OCI-LY7 (cell line): ENCODE measurements at regions not wholly inside any gene's neighbourhood (a gene's known extent, or its start where the extent isn't known, plus 50 kb on each side); places are given as distances from the start of the nearest gene placed in this dataset.

Experiments
- BruUV-seq: library from RNA; stranded (reverse); fragments of 400-500 nt; replicated peaks from 2 replicates; lab custom pipeline; 2021; lab: Mats Ljungman, UMichigan
- CTCF ChIA-PET: fragments of 300-600 bp; sonication (Branson Sonifier 250); formaldehyde crosslinking; loops from one replicate; lab custom pipeline; 2022; ENCODE audit warnings: antibody characterized with exemption; ENCODE audit not compliant: unreplicated experiment; lab: Charles Lee
- POLR2A ChIA-PET: fragments of 300-600 bp; sonication (Branson Sonifier 250); formaldehyde crosslinking; loops from one replicate; lab custom pipeline; 2022; ENCODE audit warnings: antibody characterized with exemption; lab: Charles Lee
- DNase-seq: peaks from one replicate; pipeline ENCODE4 v3.0.0-alpha.2; 2015; ENCODE audit warnings: low spot score
- H2AFZ ChIP-seq: fragments of 200-600 bp; sonication (generic), shearing (Covaris generic); 2 replicates; pipeline ENCODE4 v1.6.1; 2014; ENCODE audit warnings: mild to moderate bottlenecking, antibody characterized with exemption, low read length, moderate library complexity
- H3K27ac ChIP-seq: fragments of 200-600 bp; sonication (generic); 2 replicates; pipeline ENCODE4 v1.5.1; 2014; ENCODE audit warnings: mixed run types, low read depth, mild to moderate bottlenecking, moderate library complexity, low read length, inconsistent platforms; ENCODE audit not compliant: poor library complexity, severe bottlenecking
- H3K36me3 ChIP-seq: fragments of 200-600 bp; sonication (generic); 2 replicates; pipeline ENCODE4 v1.6.1; 2014; ENCODE audit warnings: mild to moderate bottlenecking, antibody characterized with exemption, low read length, moderate library complexity, mixed read lengths; ENCODE audit not compliant: insufficient read depth
- H3K4me1 ChIP-seq: fragments of 200-600 bp; sonication (generic); 2 replicates; pipeline ENCODE4 v1.5.1; 2014; ENCODE audit warnings: mild to moderate bottlenecking, low read length; ENCODE audit not compliant: insufficient read depth, poor library complexity, severe bottlenecking
- H3K4me2 ChIP-seq: fragments of 200-600 bp; sonication (generic); 2 replicates; pipeline ENCODE4 v1.6.1; 2014; ENCODE audit warnings: mild to moderate bottlenecking, low read length
- H3K4me3 ChIP-seq: fragments of 200-600 bp; sonication (generic); 2 replicates; pipeline ENCODE4 v1.5.1; 2014; ENCODE audit warnings: mild to moderate bottlenecking, low read depth, low read length; ENCODE audit not compliant: poor library complexity, severe bottlenecking
- H3K79me2 ChIP-seq: fragments of 200-600 bp; sonication (generic); 2 replicates; pipeline ENCODE4 v1.6.1; 2016; ENCODE audit warnings: low read depth, mild to moderate bottlenecking, low read length, moderate library complexity, mixed read lengths; ENCODE audit not compliant: insufficient read depth
- H3K9me2 ChIP-seq: fragments of 200-600 bp; sonication (generic); 2 replicates; pipeline ENCODE4 v1.6.1; 2016; ENCODE audit warnings: mild to moderate bottlenecking, low read length, mixed read lengths; ENCODE audit not compliant: insufficient read depth
- H3K9me3 ChIP-seq: fragments of 200-600 bp; sonication (generic); 2 replicates; pipeline ENCODE4 v1.6.1; 2014; ENCODE audit warnings: mild to moderate bottlenecking, mixed run types, low read length, mixed read lengths
- H4K20me1 ChIP-seq: fragments of 200-600 bp; sonication (generic); 2 replicates; pipeline ENCODE4 v1.6.1; 2014; ENCODE audit warnings: mild to moderate bottlenecking, antibody characterized with exemption, low read length, moderate library complexity, mixed read lengths; ENCODE audit not compliant: insufficient read depth
- CTCF ChIP-seq: fragments of 200-600 bp; sonication (generic); conservative IDR thresholded peaks from 2 replicates; pipeline ENCODE4 v1.5.1; 2014; ENCODE audit warnings: mild to moderate bottlenecking, antibody characterized with exemption, low read length, moderate library complexity, mixed read lengths
- EZH2phosphoT487 ChIP-seq: fragments of 200-600 bp; sonication (generic); IDR thresholded peaks from 2 replicates; pipeline ENCODE4 v1.6.1; 2018; ENCODE audit warnings: low read depth, borderline replicate concordance, mild to moderate bottlenecking, mixed run types, antibody characterized with exemption, low read length, moderate library complexity, mixed read lengths
- intact Hi-C: fragments of 100-400 bp; cut with micrococcal nuclease; formaldehyde crosslinking; loops from one replicate; pipeline ENCODE4 v1.10.0; 2022; ENCODE audit not compliant: unreplicated experiment

DNA sequence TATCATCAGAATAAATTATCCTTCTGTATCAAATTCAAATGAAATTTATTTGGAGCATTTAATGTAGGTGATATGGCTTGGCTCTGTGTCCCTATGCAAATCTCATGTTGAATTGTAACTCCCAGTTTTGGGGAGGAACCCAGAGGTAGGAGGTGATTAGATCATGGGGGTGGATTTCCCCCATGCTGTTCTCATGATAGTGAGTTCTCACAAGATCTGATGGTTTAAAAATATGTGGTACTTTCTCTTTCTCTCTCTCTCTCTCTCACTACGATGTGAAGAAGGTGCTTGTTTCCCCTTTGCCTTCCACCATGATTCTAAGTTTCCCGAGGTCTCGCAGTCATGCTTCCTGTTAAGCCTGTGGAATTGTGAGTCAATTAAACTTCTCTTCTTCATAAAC lies 678.4 kb upstream of the RGMB start:
- Histone ChIP-seq H3K9me3 (no peaks in the 10 kb centered on the region), H3K79me2 (no peaks in the 10 kb centered on the region), H3K27ac (no peak overlapping the region), H4K20me1 (no peaks in the 10 kb centered on the region), H2AFZ (no peak overlapping the region), H3K4me2 (no peak overlapping the region), H3K4me3 (no peak overlapping the region), H3K4me1 (no peaks in the 10 kb centered on the region), H3K9me2 (no peaks in the 10 kb centered on the region), H3K36me3 (no peaks in the 10 kb centered on the region)
- ChIA-PET POLR2A (no interaction called here), CTCF (no interaction called here)
- intact Hi-C loops, result no loop called here
- TF ChIP-seq CTCF, result no peak
- TF ChIP-seq EZH2phosphoT487, result no peak
- no TSS peak for BruUV-seq
- DNase-seq, result no peak

DNA sequence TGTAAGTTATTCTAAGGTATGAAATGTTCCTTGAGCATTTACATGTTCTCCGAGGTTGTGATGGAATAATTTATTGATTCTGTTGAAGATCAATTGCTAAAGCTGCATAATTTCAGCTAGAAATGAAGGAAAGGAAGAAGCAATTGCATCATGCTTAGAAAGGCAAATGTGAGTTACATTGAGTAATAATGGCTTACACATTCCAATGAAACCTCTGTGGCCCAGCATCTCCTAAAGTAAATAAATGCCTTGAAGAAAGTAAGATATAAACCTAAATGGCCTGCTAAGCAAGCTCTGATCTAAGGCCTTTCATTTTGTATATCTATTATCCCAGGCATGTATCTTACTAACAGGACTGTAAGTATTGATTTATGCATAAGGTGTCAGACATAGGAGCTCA lies 677.3 kb upstream of the RGMB start:
- intact Hi-C loops, result no loop called here
- ChIA-PET POLR2A (interaction anchor here (0.5 kb wide), 1 partner anchor 339 kb away, joined by 3 read pairs; no protein-coding TSS in a partner anchor), CTCF (no interaction called here)
- Histone ChIP-seq H3K4me1 (no peaks in the 10 kb centered on the region), H3K4me3 (no peak overlapping the region), H2AFZ (no peak overlapping the region), H3K4me2 (no peak overlapping the region), H3K36me3 (no peaks in the 10 kb centered on the region), H4K20me1 (no peaks in the 10 kb centered on the region), H3K79me2 (no peaks in the 10 kb centered on the region), H3K27ac (no peak overlapping the region), H3K9me3 (no peaks in the 10 kb centered on the region), H3K9me2 (no peaks in the 10 kb centered on the region)
- no peak for TF ChIP-seq CTCF
- TF ChIP-seq EZH2phosphoT487, result no peak
- DNase-seq, result no peak
- no TSS peak for BruUV-seq

DNA sequence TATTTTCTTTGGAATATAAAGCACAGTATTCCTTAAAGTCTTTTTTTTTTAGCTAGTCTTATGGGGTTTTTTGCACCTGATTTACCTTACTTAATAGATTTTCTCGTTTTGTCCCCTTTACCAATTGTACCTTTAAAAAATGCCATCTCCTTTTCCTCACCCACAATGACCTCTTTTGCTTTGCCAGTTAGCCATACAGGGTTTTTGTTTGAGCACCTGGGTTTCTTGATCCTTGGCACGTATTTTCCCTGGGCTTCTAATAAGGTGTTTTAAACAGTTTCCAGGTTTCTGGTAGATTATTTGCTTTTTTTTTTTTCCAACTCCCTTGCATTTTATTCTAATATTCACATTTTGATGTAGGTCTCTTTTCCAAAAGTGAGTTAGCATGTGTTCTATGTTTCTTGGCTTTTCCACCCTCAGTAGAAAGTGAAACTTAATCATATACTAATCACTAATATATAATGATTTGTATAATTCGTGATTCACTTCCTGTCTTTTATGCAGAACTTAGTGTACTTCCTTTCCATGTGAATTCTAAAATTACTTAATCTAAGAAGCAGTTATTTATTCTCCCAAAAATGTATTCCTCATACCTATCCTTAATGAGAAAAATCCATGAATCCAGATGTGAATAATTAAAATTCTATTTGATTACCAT lies 673.9 kb upstream of the RGMB start:
- no peak overlapping the region for H3K27ac ChIP-seq
- no peak overlapping the region for H3K4me2 ChIP-seq
- POLR2A ChIA-PET, result interaction anchor here (0.6 to 1.5 kb wide), 2 partner anchors 9 to 824 kb away, joined by 3 to 5 read pairs; no protein-coding TSS in a partner anchor
- CTCF ChIA-PET, result no interaction called here
- no peak overlapping the region for H2AFZ ChIP-seq
- H3K4me1 ChIP-seq, result no peaks in the 10 kb centered on the region
- intact Hi-C loops, result no loop called here
- no TSS peak for BruUV-seq
- no peaks in the 10 kb centered on the region for H3K36me3 ChIP-seq
- no peak overlapping the region for H3K4me3 ChIP-seq
- TF ChIP-seq CTCF, result no peak
- TF ChIP-seq EZH2phosphoT487, result no peak
- no peaks in the 10 kb centered on the region for H4K20me1 ChIP-seq
- DNase-seq, result no peak
- H3K9me2 ChIP-seq, result no peaks in the 10 kb centered on the region
- no peaks in the 10 kb centered on the region for H3K79me2 ChIP-seq
- H3K9me3 ChIP-seq, result no peaks in the 10 kb centered on the region
